Stimulated activated CD4-positive, alpha-beta T cell treated with anti-CD3 and anti-CD28 coated beads, Interleukin-4, amount 100 ng/mL, for 24 hours (primary cell): ENCODE measurements at regions not wholly inside any gene's neighbourhood (a gene's known extent, or its start where the extent isn't known, plus 50 kb on each side); places are given as distances from the start of the nearest gene placed in this dataset.
"Not testable (repeated sequence)": the region's sequence is repeated elsewhere in the genome, so short reads cannot be mapped to it uniquely, and the experiment has no call there.

Experiments used
- DNase-seq: peaks from one replicate; pipeline ENCODE4 v3.0.0-alpha.2; 2020

GRCh38 chr14:105581551-105582341, 55.4 kb downstream of the TMEM121 start:
- no peak for DNase-seq

- no peak for DNase-seq
These were observed 56.3 kb downstream of the TMEM121 start for GRCh38 chr14:105582639-105583038.

- DNase-seq, result not testable (repeated sequence)
These were observed 57.5 kb downstream of the TMEM121 start for GRCh38 chr14:105583914-105584313.

- DNase-seq, result not testable (repeated sequence)
These were observed 58.9 kb downstream of the TMEM121 start for GRCh38 chr14:105585290-105585689.

- not testable (repeated sequence) for DNase-seq
These were observed 59.3 kb downstream of the TMEM121 start for GRCh38 chr14:105585722-105586121.

GRCh38 chr14:105586144-105586872, 59.9 kb downstream of the TMEM121 start:
- DNase-seq, result not testable (repeated sequence)

GRCh38 chr14:105587034-105587433, 60.7 kb downstream of the TMEM121 start:
- not testable (repeated sequence) for DNase-seq

- DNase-seq, result not testable (repeated sequence)
These were observed 61.3 kb downstream of the TMEM121 start for GRCh38 chr14:105587482-105588235.

GRCh38 chr14:105588236-105588860, 62.0 kb downstream of the TMEM121 start:
- no peak for DNase-seq

- no peak for DNase-seq
These were observed 63.0 kb downstream of the TMEM121 start for GRCh38 chr14:105589161-105589925.

- not testable (repeated sequence) for DNase-seq
These were observed 63.5 kb downstream of the TMEM121 start for GRCh38 chr14:105589926-105590185.

- no peak for DNase-seq
These were observed 64.7 kb downstream of the TMEM121 start for GRCh38 chr14:105591052-105591451.

- not testable (repeated sequence) for DNase-seq
These were observed 65.5 kb downstream of the TMEM121 start for GRCh38 chr14:105591792-105592341.

GRCh38 chr14:105592646-105593045, 66.3 kb downstream of the TMEM121 start:
- DNase-seq, result not testable (repeated sequence)

GRCh38 chr14:105595346-105595745, 69.0 kb downstream of the TMEM121 start:
- not testable (repeated sequence) for DNase-seq

- DNase-seq, result not testable (repeated sequence)
These were observed 70.0 kb downstream of the TMEM121 start for GRCh38 chr14:105596374-105596773.

GRCh38 chr14:105598040-105598763, 71.8 kb downstream of the TMEM121 start:
- DNase-seq, result not testable (repeated sequence)

GRCh38 chr14:105598925-105599586, 72.7 kb downstream of the TMEM121 start:
- DNase-seq, result not testable (repeated sequence)

GRCh38 chr14:105600195-105600938, 74.0 kb downstream of the TMEM121 start:
- DNase-seq, result not testable (repeated sequence)

GRCh38 chr14:105600939-105601359, 74.6 kb downstream of the TMEM121 start:
- no peak for DNase-seq
